Common myeloid progenitor, CD34-positive (primary cell): ENCODE measurements at regions not wholly inside any gene's neighbourhood (a gene's known extent, or its start where the extent isn't known, plus 50 kb on each side); places are given as distances from the start of the nearest gene placed in this dataset.

Source experiments
- CTCF ChIA-PET: fragments of 350-600 bp; sonication (Branson Sonifier 250); formaldehyde crosslinking; loops from one replicate; lab custom pipeline; 2021; ENCODE audit warnings: antibody characterized with exemption; lab: Charles Lee
- POLR2A ChIA-PET: fragments of 350-600 bp; sonication (Branson Sonifier 250); formaldehyde crosslinking; loops from one replicate; lab custom pipeline; 2021; ENCODE audit warnings: antibody characterized with exemption; lab: Charles Lee
- DNase-seq, 3 donors: peaks; one replicate each; pipeline versions ENCODE4 v3.0.0 to v3.0.0-alpha.2; 2013
- H3K27ac ChIP-seq, 2 experiments: 1 replicate in 1 of 2; 2 replicates in 1 of 2; pipeline ENCODE4 v1.7.0; 2013; ENCODE audit warnings: inconsistent platforms in 2 of 2, low read length in 2 of 2, mild to moderate bottlenecking in 2 of 2, low read depth in 1 of 2, moderate library complexity in 1 of 2; ENCODE audit not compliant: severe bottlenecking in 2 of 2, insufficient read depth in 1 of 2, poor library complexity in 1 of 2
- H3K27me3 ChIP-seq, 5 experiments: replicated peaks in 2 of 5; 1 replicate in 3 of 5; 2 replicates in 2 of 5; pipeline versions ENCODE4 v1.6.1 to v1.7.0; 2013; ENCODE audit warnings: low read length in 4 of 5, mild to moderate bottlenecking in 2 of 5, moderate library complexity in 2 of 5, inconsistent platforms in 1 of 5; ENCODE audit not compliant: insufficient read depth in 5 of 5, control insufficient read depth in 4 of 5
- H3K36me3 ChIP-seq, 4 experiments: 1 replicate in 2 of 4; 2 replicates in 2 of 4; pipeline versions ENCODE4 v1.6.1 to v1.7.0; 2013; ENCODE audit warnings: low read length in 3 of 4, control low read depth in 1 of 4, mild to moderate bottlenecking in 1 of 4; ENCODE audit not compliant: control insufficient read depth in 4 of 4, insufficient read depth in 4 of 4
- H3K4me1 ChIP-seq, 4 experiments: 1 replicate in 3 of 4; 2 replicates in 1 of 4; pipeline versions ENCODE4 v1.6.1 to v1.7.1; 2013; ENCODE audit warnings: low read length in 3 of 4, mild to moderate bottlenecking in 3 of 4, control low read depth in 1 of 4, inconsistent platforms in 1 of 4, moderate library complexity in 1 of 4; ENCODE audit not compliant: control insufficient read depth in 4 of 4, insufficient read depth in 4 of 4; ENCODE audit errors: control extremely low read depth in 1 of 4
- H3K4me3 ChIP-seq, 7 experiments: 1 replicate in 4 of 7; 2 replicates in 3 of 7; pipeline versions ENCODE4 v1.5.1 to v1.7.0; 2013; ENCODE audit warnings: mild to moderate bottlenecking in 7 of 7, low read length in 6 of 7, moderate library complexity in 6 of 7, inconsistent platforms in 2 of 7, low read depth in 2 of 7, control low read depth in 1 of 7; ENCODE audit not compliant: insufficient read depth in 4 of 7, control insufficient read depth in 1 of 7; ENCODE audit errors: extremely low read depth in 1 of 7
- H3K9me3 ChIP-seq, 5 experiments: 1 replicate in 4 of 5; 2 replicates in 1 of 5; pipeline versions ENCODE4 v1.6.1 to v1.7.1; 2013; ENCODE audit warnings: low read length in 4 of 5, mild to moderate bottlenecking in 2 of 5, inconsistent platforms in 1 of 5, low read depth in 1 of 5, moderate library complexity in 1 of 5; ENCODE audit not compliant: control insufficient read depth in 4 of 5, insufficient read depth in 2 of 5; ENCODE audit errors: control extremely low read depth in 1 of 5
- WGBS: methylation state at CpG from one replicate; pipeline ENCODE4 v1.1.5; 2013; ENCODE audit not compliant: insufficient coverage; 5-methylcytosine and 5-hydroxymethylcytosine counted together

DNA sequence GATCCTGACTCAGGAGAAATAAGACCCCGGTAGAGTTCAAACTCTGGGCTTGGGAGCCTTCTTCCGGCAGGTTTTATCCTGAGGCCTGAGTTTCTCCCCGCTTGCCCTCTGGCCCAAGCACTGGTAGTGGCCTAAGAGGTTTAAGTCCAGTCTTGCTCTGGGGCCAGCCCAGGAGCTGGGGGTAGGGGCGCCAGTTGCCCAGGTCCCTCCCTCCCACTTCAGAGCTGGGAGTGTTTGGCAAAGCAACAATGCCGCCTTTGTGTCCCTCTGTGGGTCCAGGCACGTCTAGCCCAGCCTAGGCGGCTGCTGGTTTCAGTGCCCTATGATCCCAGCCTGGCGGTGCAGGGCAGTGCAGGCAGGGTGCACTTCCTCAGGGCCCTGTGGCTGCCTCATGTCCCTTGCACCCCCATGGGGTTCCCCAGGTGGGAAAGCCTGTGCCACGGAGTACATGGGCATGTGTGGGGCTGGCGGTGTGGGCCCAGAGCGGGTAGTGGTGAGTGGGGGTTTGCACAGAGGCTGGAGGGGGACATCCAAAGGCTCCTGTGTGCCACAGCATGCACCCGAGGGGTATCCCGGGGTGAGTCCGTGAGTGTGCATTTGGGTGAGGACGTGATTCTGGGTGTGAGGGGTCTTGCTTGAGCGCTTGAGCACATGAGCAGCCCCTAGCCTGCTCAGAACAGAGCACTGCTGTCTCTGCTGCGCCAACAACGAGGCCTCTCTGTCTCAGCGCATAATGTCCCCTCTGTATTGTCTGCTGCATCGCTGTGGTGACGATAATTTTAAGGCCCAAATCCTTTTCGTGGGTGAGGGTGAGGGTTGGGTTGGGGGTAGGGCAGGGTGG, 61.7 kb upstream of the PSD2 start:
- Histone ChIP-seq H3K4me3 (no peak overlapping the region), H3K27ac (no peak overlapping the region), H3K36me3 (no peaks in the 10 kb centered on the region), H3K9me3 (no peaks in the 10 kb centered on the region), H3K27me3 (no peaks in the 10 kb centered on the region), H3K4me1 (peaks cover 0 to 4% (median 0%) of the 10 kb centered on the region in 4 experiments)
- POLR2A ChIA-PET, result no interaction called here
- DNase-seq, result no peak
- CTCF ChIA-PET, result interaction anchor here (1.4 kb wide), 1 partner anchor 100 kb away, joined by 4 read pairs; no protein-coding TSS in a partner anchor
- WGBS, result 95% methylated on average over 19 of the region's 22 CpGs

DNA sequence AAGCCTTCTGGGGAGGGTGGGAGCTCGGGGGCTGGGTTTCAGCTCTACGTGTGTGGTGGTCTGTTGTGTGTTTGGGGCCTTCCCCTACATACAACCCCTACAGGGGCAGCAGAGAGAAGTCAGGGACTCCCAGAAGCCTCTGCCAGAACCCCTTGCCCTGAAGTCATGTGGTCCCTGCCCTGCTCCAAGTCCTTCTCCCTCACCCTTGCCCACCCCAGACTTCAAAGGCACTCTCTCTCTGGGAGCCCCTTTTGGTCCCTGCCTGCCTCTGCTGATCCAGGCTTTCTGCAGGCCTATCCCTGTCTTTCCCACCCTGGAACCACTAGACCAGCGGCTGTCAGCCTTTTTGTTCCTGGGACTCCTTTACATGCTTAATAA, 61.1 kb upstream of the PSD2 start:
- Histone ChIP-seq H3K27ac (no peak overlapping the region), H3K9me3 (no peaks in the 10 kb centered on the region), H3K27me3 (no peaks in the 10 kb centered on the region), H3K4me1 (peaks cover 0 to 4% (median 0%) of the 10 kb centered on the region in 4 experiments), H3K36me3 (no peaks in the 10 kb centered on the region), H3K4me3 (no peak overlapping the region)
- WGBS, result no CpG with 5 or more reads among the region's 3 CpGs
- DNase-seq, result no peak
- POLR2A ChIA-PET, result no interaction called here
- CTCF ChIA-PET, result no interaction called here

DNA sequence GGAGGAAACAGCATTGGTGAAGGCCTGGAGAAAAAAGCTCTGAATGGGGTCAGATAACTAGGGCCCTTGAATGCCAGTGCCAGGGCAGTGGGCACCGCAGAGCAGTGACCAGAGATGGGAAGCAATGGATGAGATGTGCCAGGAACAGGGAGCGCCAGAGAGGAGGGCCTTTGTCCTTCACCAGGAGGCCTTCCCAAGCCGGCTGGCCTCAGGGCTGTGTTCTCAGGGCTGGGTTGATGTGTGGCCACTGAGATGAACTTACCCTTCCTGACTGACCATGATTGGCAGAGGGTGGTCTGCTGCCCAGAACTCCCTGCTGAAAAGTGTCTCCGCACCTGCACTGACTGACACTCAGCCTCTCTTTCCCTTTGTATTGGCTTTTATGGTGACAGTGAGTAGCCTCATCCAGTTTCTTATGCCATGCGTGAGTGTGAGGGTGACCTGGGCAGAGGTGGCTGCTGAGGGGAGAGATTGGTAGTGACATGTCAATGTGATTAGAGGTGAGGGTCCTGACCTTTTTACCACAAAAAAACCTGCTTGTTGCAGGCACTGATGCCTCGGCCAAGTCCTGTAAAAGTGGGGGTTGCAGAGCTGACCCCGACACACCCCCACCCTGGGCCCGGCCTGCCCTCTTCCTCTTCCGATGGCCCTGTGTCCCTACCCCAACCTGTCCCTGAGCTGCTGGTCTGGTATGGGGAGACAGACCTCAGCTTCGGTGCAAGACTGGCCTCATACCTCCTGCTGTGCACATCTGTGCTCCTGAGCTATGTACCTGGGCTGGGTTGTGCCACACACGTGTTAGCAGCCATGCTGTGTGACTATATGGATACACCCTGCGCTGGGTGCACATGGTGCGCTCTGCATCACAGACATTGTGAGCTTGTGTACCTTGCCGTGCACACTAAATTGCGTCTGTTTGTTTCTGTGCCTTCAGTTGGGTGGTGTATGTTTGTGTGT, 57.1 kb upstream of the PSD2 start:
- no peak for DNase-seq
- ChIA-PET POLR2A (no interaction called here), CTCF (interaction anchor here (0.8 to 3.2 kb wide), 5 partner anchors 11 to 104 kb away, joined by 3 to 14 read pairs (median 4); no protein-coding TSS in a partner anchor)
- no peaks in the 10 kb centered on the region for H3K9me3 ChIP-seq
- peaks cover 0 to 2% (median 0%) of the 10 kb centered on the region in 4 experiments for H3K4me1 ChIP-seq
- WGBS, result 100% methylated on average over 12 of the region's 15 CpGs
- H3K36me3 ChIP-seq, result no peaks in the 10 kb centered on the region
- no peak overlapping the region for H3K4me3 ChIP-seq
- no peak overlapping the region for H3K27ac ChIP-seq
- H3K27me3 ChIP-seq, result no peaks in the 10 kb centered on the region

DNA sequence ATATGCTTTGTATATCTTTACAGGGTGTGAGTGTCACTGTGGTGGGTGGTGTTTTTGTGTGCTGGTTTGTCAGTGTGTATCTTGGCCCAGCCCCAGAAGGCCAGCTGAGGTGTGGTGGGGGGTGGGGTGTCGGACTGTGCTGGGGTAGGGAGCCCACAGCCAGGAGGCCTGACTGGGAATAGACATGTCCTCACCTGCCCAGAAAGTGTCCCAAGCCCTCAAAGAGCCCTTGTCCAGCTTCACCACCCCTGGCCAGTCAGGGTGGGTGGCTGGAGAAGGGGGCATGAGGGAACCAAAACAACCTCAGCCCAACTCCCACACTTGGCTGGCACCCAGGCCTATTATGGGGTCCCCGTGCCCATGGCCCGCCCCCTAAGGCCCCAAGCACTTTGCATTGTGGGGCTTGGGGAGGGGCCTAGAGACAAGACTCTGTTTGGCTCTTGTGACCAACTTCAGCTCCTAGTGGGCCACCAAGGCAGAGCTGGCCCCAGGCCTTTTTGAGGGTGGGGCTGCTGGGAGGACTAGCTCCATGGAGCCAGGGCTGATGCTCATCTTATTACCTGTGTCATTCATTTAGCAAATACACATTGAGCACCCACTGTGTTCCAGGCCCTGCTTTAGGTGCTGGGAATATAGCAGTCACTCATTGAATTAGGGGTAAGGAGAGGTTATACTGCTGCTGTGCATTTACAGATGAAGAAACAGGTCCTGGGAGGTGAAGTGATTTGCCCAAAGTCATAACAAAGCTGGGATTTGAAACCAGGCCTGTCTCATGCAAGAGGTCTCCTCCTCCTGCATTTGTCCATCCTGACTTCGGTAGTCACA, 56.2 kb upstream of the PSD2 start:
- Histone ChIP-seq H3K27me3 (no peaks in the 10 kb centered on the region), H3K9me3 (no peaks in the 10 kb centered on the region), H3K27ac (no peak overlapping the region), H3K4me3 (no peak overlapping the region), H3K36me3 (no peaks in the 10 kb centered on the region), H3K4me1 (peaks cover 0 to 2% (median under 1%) of the 10 kb centered on the region in 4 experiments)
- POLR2A ChIA-PET, result interaction anchor here (0.6 kb wide), 1 partner anchor 49 kb away, joined by 3 read pairs; no protein-coding TSS in a partner anchor
- 40% methylated on average over 1 of the region's 4 CpGs for WGBS
- CTCF ChIA-PET, result interaction anchor here (0.8 to 3.2 kb wide), 6 partner anchors 14 to 105 kb away, joined by 3 to 14 read pairs (median 3); no protein-coding TSS in a partner anchor
- DNase-seq, result no peak

DNA sequence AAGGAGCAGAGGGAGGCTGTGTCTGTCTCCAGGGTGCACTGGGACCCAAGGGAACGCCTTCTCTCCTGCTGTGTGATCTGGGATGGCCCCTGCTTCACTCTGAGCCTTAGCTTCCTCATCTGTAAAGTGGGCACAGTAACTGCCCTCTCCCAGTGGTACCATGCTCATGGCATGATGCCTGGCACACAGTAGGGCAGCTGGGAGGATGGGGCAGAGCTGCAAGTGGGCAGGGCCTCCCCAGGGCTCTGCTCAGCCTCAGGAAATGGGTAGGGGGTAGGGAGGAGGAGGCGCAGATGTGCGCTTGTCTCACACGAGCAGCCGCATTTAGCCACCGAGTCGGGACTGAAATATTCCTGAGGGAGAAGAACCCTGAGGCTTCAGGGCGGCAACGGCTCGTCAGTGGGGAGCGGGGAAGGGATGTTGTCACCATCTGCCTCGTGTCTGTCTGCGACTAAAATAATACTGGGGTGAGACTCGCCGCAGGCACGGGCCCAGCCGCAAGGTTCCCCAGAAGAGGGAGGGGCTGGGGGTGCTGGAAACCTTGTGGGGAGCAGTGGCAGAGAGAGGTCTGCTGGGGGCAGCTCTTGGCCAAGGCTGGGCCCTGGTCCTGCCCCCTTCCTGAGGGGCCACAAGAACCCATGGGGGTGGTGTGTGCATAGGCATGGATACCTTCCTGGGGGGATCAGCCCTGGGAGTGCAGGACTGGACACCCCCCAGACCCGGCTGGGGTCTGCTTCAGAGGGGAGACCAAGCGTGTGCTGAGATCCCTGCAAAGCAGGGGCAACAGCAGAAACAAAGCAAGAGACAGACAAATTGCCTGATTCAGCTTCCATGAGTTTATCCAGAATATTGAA, 55.2 kb upstream of the PSD2 start:
- no peak for DNase-seq
- Histone ChIP-seq H3K36me3 (no peaks in the 10 kb centered on the region), H3K27me3 (no peaks in the 10 kb centered on the region), H3K4me3 (no peak overlapping the region), H3K4me1 (peaks cover 0 to 12% (median 9%) of the 10 kb centered on the region in 4 experiments), H3K9me3 (no peaks in the 10 kb centered on the region), H3K27ac (no peak overlapping the region)
- ChIA-PET CTCF (interaction anchor here (0.8 to 1.5 kb wide), 5 partner anchors 13 to 56 kb away, joined by 3 read pairs; no protein-coding TSS in a partner anchor), POLR2A (no interaction called here)
- 94% methylated on average over 19 of the region's 19 CpGs for WGBS
